NCI-H2196 (cell line): ENCODE measurements at regions not wholly inside any gene's neighbourhood (a gene's known extent, or its start where the extent isn't known, plus 50 kb on each side); places are given as distances from the start of the nearest gene placed in this dataset.
"Not testable (repeated sequence)": the region's sequence is repeated elsewhere in the genome, so short reads cannot be mapped to it uniquely, and the experiment has no call there.

Experiments
- DNase-seq: peaks from one replicate; lab custom pipeline; 2025; ENCODE audit not compliant: unreplicated experiment; lab: John Stamatoyannopoulos, UW

DNA sequence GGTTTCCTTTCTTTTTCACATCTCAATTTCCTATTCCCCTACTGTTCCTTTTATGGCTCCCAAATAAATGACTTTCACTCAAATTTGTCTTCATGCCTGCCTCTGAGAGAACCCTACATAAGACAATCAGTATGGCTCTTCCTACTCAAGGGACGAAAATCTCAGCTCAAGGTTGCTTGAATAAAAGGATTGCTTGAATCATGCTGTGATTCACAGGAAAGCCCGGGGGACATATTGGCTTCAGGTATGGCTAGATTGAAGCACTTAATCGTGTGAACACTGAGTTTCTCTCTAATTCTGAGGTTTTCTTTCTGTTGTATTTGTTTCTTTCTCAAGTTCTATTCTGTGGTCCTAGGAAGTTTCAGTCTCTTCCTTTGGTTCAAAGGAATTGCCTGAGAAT, 140.3 kb upstream of the SULF2 start:
- DNase-seq: no peak

GRCh38 chr20:47922269-47922668, 137.0 kb upstream of the SULF2 start:
- DNase-seq: no peak

DNA sequence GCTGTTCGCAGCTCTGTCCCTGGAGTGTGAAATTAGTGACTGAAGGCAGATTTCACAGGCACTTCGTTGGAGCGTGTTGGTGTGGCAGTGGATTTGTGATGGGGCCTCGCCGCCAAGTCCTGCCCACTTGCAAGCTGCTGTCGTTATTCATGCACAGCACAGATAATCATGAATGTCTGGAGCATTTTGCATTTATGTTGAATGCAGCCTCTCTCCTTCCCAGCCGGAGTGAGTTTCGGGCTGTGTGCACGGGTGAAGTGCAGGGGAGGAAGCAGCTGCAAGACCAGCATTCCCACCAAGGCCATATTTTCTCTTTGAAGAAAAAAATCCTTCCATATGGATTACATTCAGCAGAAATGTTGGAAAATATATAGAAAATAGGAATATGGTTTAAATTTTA, 136.5 kb upstream of the SULF2 start:
- not testable (repeated sequence) for DNase-seq

DNA sequence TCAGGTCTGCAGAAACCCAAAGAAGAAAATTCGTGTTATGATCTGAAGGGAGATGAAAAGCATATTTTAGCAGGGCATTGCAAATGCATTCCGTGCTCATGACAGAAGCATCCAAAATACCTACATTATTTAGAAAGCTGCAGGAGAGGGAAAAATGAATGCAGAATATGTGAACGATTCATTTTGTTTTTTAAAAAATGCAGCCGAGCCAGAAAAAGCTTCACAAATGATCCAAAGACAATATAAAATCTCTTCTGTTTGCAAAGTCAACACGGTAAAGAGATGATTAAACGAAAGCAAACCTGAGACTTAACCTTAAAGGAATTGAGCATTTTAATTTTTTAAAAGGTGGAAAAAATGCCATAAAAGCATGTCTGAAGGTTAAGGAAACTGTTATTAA, 136.1 kb upstream of the SULF2 start:
- DNase-seq: no peak

- DNase-seq: no peak
Measured at GRCh38 chr20:47917549-47918070, 132.3 kb upstream of the SULF2 start.

DNA sequence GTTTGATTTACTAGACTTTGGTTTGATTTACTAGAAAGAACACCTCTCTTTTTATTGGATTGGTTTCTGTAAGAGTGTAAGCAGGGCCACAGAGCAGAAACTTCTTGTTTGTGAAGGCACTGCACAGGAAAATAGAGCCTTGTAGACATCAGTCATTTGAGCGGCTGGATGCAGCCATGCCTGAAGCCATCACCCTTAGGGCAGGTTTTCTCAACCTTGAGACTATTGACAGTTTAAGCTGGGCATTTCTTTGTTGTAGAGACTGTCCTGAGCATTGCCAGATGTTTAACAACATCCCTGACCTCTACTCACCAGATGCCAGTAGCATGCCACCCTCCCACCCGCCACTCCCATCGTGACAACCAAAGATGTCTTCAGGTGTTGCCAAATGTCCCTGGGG, 130.2 kb upstream of the SULF2 start:
- no peak for DNase-seq

- DNase-seq: no peak
Measured at GRCh38 chr20:47914792-47915191, 129.5 kb upstream of the SULF2 start.

DNA sequence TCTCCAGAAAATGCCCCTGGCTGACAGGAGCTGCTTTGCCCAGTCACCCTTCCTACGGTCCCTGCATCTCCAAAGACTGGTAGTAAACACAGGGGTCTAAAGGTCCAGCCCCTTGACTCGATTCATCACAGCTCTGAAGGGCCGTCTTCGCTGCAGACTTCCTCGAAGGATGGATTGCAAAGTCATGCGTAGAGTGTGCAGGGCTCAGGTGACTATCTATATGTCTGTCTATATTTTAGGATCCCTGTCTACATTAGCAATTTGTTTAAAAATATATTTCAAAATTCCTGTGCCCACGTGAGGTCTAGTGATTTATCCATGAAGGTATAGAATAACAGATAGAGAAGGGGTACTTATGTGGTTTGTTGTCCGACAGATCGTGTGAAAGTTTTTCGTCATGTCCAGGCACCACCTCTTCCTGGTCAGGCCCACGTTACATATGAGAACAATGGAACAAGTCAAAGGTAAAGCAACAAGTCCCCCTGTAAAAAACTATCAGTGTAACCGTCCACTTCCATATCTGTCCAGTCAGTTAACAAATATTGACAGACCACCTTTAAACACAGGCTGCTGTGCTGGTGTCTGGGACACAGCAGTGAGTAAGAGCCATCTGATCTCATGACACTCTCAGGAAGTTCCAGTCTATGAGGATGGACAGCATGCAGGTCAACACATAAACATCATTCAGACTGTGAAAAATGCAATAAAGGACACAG, 127.7 kb upstream of the SULF2 start:
- not testable (repeated sequence) for DNase-seq

DNA sequence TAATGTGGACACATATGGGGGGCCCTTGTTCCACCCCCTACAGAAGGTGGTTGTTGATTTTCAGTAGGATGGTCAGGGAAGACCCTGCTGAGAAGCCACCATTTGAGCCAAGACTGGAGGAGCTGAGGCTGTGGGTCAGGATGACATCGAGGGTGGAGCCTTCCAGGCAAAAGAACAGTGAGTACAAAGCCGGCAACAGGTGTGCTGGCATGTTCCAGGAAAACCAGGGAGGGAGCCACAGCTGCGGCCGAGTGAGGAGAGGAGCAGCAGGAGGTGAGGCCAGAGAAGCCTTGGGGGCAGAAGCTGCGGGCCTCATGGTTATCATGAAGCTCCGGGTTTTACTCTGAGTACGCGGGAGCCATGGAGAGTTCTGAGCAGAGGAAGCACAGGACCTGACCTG, 126.9 kb upstream of the SULF2 start:
- not testable (repeated sequence) for DNase-seq

DNA sequence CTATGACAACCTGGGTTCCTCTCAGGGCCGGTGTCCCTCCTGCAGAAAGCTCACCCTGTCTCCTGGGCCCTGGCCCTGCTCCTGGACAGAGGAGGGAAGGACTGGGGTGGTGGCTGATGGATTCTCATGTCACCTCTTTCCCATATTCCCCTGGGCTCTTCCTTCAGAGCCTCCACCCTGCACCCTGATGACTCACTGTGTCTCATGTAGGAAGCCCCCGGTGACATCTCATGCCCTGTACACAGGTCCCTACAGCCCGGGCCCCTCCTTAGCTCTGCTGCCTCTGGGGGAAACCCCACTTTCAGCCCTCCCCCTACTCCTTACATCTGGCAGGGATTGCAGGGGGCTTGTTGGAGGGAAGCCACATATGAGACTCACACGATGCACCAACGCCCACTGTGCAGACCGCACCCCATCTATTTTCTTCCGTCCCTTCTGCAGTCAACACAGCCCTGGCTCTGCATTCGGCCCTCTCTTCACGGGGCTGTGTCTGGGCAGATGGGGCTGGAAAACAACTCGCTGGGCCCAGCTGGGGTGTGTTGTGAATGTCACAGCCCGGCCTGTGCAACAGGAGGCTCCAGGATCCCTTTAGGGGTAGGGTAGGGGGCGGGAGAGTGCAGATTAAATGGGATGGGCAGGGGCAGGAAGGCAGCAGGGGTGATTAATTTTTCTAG, 124.6 kb upstream of the SULF2 start:
- DNase-seq: not testable (repeated sequence)

GRCh38 chr20:47908361-47909035, 123.2 kb upstream of the SULF2 start:
- not testable (repeated sequence) for DNase-seq

DNA sequence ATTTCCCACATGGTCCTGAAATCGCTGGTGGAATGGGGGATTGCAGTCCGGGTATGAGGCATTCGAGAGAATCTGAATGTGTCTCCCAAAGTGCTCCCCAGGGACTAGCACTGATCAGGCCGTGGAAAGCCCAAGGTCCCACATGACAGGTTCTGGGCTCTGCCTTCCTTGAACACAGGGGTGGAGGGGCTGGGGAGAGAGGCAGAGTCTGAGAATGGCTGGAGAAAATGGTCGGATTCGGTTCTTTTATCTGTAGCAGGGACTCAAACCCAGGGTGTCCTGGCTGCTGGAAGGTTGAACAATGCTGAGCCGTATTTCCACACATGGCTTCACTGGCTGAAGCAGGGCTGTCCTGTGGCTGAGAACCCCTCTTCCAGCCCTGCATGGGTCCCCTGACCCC, 122.7 kb upstream of the SULF2 start:
- not testable (repeated sequence) for DNase-seq

DNA sequence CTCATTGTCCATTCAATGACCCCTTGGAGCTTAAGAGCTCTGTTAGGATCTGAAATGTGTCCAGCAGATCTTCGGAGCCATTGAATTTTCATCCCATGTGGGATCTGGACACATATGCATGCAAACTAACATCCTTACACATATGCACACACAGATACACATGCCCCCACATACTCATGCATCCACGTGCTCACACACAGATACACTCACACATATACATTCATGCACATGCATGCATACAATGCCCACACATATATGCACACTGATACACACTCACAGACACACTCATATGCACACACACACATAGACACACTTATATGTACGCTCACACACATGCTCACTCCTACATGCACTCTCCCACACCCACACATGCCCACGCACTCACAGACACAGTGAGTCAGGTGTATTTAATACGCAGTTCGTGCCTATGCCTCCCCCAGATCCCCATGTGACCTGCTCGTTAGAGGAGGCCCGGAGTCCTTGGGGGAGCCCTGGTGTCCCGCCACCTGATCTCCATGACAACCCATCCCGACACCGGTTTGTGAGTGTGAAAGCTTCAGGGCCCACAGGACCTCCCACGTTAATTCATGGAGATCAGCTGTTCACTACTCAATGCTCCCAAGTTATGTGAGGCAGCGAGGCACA, 121.9 kb upstream of the SULF2 start:
- no peak for DNase-seq

- DNase-seq: no peak
Measured at GRCh38 chr20:47906348-47906660, 121.0 kb upstream of the SULF2 start.

DNA sequence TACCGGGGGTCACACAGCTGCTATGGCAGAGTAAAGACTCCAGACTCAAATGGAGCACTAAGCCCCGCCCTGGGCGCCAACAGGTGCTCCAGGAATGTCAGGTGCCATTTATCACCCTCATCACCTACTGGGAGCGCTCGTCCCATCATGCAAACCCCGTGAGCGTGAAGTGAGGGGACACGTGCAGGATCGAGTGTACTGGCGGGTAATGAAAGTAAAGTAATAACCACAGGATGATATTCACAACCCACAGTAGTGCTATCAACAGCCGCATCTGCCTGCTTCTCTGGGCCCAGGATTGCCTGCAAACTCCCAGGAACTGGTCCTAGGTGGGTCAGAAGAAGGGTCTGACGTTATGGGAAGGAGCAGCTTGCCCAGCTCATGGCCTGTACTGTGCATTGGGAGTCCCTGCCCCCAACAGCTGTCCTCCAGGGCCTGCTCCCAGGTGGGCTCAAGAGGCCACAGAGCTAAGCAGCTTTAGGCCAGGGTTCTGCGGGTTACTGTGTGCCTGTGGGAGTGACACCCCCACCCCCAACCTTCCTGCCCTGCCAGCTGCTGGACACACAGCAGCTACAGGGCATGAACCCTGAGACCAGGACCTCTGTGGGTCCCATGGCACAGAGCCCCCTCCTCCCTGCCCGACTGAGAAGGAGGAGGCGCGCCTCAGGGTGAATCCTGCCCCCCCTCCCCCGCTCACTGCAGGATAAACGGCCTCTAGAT, 120.5 kb upstream of the SULF2 start:
- DNase-seq: no peak

DNA sequence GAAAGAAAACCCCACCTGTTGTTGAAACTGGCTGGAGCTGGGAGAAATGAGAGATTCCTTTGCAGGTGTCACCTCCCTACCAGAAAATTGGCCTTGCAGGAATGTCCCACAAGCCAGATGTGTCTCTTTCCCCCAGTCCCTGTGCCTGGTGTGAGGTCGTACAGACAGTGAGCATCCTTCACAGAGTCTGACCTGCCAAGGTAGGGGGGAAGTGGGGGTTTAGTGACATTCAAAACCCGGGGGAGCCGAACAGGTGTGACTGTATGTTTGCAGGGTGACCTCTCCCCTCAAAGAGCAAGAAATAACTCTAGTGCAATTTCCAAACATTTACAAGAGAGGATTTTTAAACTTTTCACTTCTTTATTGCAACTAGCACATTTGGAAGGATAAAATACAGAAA, 117.7 kb upstream of the SULF2 start:
- not testable (repeated sequence) for DNase-seq

DNA sequence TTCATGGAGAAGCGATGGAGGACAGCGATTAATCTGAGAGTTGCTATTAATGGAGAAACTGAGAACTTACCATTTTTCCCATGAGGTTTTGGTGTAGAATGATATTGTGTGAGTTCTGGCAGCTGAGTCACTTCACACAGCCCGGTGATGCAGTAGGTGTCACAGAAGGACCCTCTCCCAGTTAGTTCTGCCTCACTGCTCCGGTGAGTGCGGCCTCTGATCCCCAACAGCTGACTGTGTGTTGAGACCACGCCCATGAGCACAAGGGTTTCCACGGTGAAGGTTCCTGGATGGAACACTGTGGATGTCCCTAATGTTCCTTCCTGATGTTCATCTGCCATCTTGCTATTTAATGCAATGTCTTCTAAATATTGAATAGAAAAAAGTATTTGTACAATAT, 114.0 kb upstream of the SULF2 start:
- DNase-seq: not testable (repeated sequence)

- no peak for DNase-seq
Measured at GRCh38 chr20:47897461-47897860, 112.2 kb upstream of the SULF2 start.

GRCh38 chr20:47892681-47893080, 107.4 kb upstream of the SULF2 start:
- DNase-seq: not testable (repeated sequence)

DNA sequence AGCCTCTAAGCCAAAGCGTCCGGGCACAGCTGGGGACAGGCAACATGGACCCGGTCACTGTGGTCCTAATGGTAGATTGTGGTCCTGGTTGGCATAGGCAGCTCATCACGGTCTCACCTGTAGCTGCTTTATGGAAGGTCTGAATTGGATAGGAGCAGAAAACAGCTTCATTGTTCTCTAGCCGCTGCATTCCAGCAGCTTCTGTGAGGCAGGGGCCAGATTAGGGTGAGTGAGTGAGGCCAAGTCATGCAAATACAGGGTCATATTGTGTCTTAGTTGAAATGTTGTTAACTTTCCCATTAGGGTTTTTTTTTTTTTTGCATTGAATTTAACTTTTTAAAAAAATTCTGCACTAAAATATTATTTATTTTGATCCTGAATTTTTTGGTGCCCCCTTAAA, 105.4 kb upstream of the SULF2 start:
- not testable (repeated sequence) for DNase-seq

DNA sequence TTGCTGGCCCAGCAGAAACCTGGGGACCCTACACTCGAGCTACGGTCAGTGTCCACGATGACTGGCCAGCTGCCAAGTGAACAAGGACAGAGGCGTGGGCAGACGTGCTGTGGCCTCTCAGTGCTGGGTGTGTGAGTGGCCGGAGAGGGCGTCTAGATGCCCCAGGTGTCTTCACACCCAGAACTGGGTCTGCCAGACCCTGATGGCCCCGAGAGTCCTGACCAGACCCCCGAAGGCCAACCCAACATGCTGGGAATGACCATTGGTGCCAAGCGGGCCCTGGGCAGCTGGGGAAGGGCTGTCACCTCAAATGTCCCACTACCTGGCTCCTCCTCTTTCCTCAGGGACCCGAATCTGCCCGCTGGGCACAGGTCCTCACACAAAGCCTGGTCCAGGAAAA, 104.5 kb upstream of the SULF2 start:
- DNase-seq: not testable (repeated sequence)
